ENCODE measurements at regions not wholly inside any gene's neighbourhood (a gene's known extent, or its start where the extent isn't known, plus 50 kb on each side); places are given as distances from the start of the nearest gene placed in this dataset.

GRCh38 chr16:63067141-63067540, 1030.9 kb upstream of the CDH8 start:
- DNase-seq (ENCODE audit: low read depth) (no peak), FAIRE-seq (no peak)
- Histone ChIP-seq H3K4me3 (ENCODE audit: low read depth, low read length) (no peak overlapping the region), H3K36me3 (ENCODE audit: control insufficient read depth, insufficient read depth, low read length) (no peaks in the 10 kb centered on the region), H3K27me3 (ENCODE audit: control insufficient read depth, insufficient read depth, low read length) (no peaks in the 10 kb centered on the region)
- TF ChIP-seq CTCF (IDR thresholded peaks at IDR 0.05; ENCODE audit: insufficient read depth, low read length, severe bottlenecking) = no peak

- no peaks in the 10 kb centered on the region for H3K27me3 ChIP-seq (ENCODE audit: control insufficient read depth, insufficient read depth, low read length)
- no peak for DNase-seq (ENCODE audit: low read depth)
- H3K4me3 ChIP-seq (ENCODE audit: low read depth, low read length) = no peak overlapping the region
- no peak for FAIRE-seq
- H3K36me3 ChIP-seq (ENCODE audit: control insufficient read depth, insufficient read depth, low read length) = no peaks in the 10 kb centered on the region
- no peak for TF ChIP-seq CTCF (IDR thresholded peaks at IDR 0.05; ENCODE audit: insufficient read depth, low read length, severe bottlenecking)
Observed at GRCh38 chr16:63066552-63066951, 1030.3 kb upstream of the CDH8 start.

- no peaks in the 10 kb centered on the region for H3K27me3 ChIP-seq (ENCODE audit: control insufficient read depth, insufficient read depth, low read length)
- FAIRE-seq (no peak), DNase-seq (ENCODE audit: low read depth) (no peak)
- no peak overlapping the region for H3K4me3 ChIP-seq (ENCODE audit: low read depth, low read length)
- TF ChIP-seq CTCF (IDR thresholded peaks at IDR 0.05; ENCODE audit: insufficient read depth, low read length, severe bottlenecking) = no peak
- no peaks in the 10 kb centered on the region for H3K36me3 ChIP-seq (ENCODE audit: control insufficient read depth, insufficient read depth, low read length)
Observed at GRCh38 chr16:63061319-63061718, 1025.1 kb upstream of the CDH8 start.

GRCh38 chr16:63059676-63060075, 1023.4 kb upstream of the CDH8 start:
- Histone ChIP-seq H3K36me3 (ENCODE audit: control insufficient read depth, insufficient read depth, low read length) (no peaks in the 10 kb centered on the region), H3K4me3 (ENCODE audit: low read depth, low read length) (no peak overlapping the region), H3K27me3 (ENCODE audit: control insufficient read depth, insufficient read depth, low read length) (no peaks in the 10 kb centered on the region)
- no peak for DNase-seq (ENCODE audit: low read depth)
- no peak for TF ChIP-seq CTCF (IDR thresholded peaks at IDR 0.05; ENCODE audit: insufficient read depth, low read length, severe bottlenecking)
- no peak for FAIRE-seq

- FAIRE-seq (no peak), DNase-seq (ENCODE audit: low read depth) (no peak)
- no peak overlapping the region for H3K4me3 ChIP-seq (ENCODE audit: low read depth, low read length)
- no peaks in the 10 kb centered on the region for H3K36me3 ChIP-seq (ENCODE audit: control insufficient read depth, insufficient read depth, low read length)
- TF ChIP-seq CTCF (IDR thresholded peaks at IDR 0.05; ENCODE audit: insufficient read depth, low read length, severe bottlenecking) = no peak
- H3K27me3 ChIP-seq (ENCODE audit: control insufficient read depth, insufficient read depth, low read length) = no peaks in the 10 kb centered on the region
Observed at GRCh38 chr16:63057341-63057740, 1021.1 kb upstream of the CDH8 start.

- no peak for FAIRE-seq
- Histone ChIP-seq H3K27me3 (ENCODE audit: control insufficient read depth, insufficient read depth, low read length) (no peaks in the 10 kb centered on the region), H3K36me3 (ENCODE audit: control insufficient read depth, insufficient read depth, low read length) (no peaks in the 10 kb centered on the region), H3K4me3 (ENCODE audit: low read depth, low read length) (no peak overlapping the region)
- TF ChIP-seq CTCF (IDR thresholded peaks at IDR 0.05; ENCODE audit: insufficient read depth, low read length, severe bottlenecking) = no peak
- DNase-seq (ENCODE audit: low read depth) = no peak
Observed at GRCh38 chr16:63050391-63050790, 1014.2 kb upstream of the CDH8 start.

Measured in bronchial epithelial cell (primary cell).